HL-60 (cell line): ENCODE measurements at regions not wholly inside any gene's neighbourhood (a gene's known extent, or its start where the extent isn't known, plus 50 kb on each side); places are given as distances from the start of the nearest gene placed in this dataset.

ENCODE experiments used
- DNase-seq, 2 experiments: peaks; one replicate each; pipeline ENCODE4 v3.0.0-alpha.2; 2010 to 2020; ENCODE audit warnings: low read depth in 1 of 2, low spot score in 1 of 2
- H3K27ac ChIP-seq: fragments of 250-450 bp; sonication (Bioruptor Pico); replicated peaks from 2 replicates; pipeline ENCODE4 v1.5.1; 2020; ENCODE audit warnings: mild to moderate bottlenecking, moderate library complexity
- H3K27me3 ChIP-seq: fragments of 250-450 bp; sonication (Bioruptor Pico); 2 replicates; pipeline ENCODE4 v1.5.1; 2021; ENCODE audit warnings: mild to moderate bottlenecking, moderate library complexity; ENCODE audit not compliant: insufficient read depth, poor library complexity, severe bottlenecking
- H3K4me3 ChIP-seq: replicated peaks from 2 replicates; pipeline ENCODE4 v1.5.1; 2011; ENCODE audit warnings: mild to moderate bottlenecking, control low read depth, low read length; ENCODE audit not compliant: insufficient read depth
- GABPA ChIP-seq: IDR thresholded peaks from 2 replicates; pipeline ENCODE4 v1.6.1; 2012; ENCODE audit warnings: low read depth
- POLR2AphosphoS5 ChIP-seq: IDR thresholded peaks from 2 replicates; pipeline ENCODE4 v1.6.1; 2012; ENCODE audit warnings: low read depth
- SPI1 ChIP-seq: IDR thresholded peaks from 2 replicates; pipeline ENCODE4 v1.6.1; 2012; ENCODE audit warnings: low read depth, mild to moderate bottlenecking, borderline replicate concordance
- TF ChIP-seq, protein P1 (sequence below): IDR thresholded peaks from one replicate; pipeline ENCODE4 v1.5.1; 2011; ENCODE audit warnings: low read length, control low read depth, inconsistent platforms; ENCODE audit not compliant: insufficient read depth
- TF ChIP-seq, protein P2 (sequence below): IDR thresholded peaks from 2 replicates; pipeline ENCODE4 v1.6.1; 2012; ENCODE audit warnings: low read depth; ENCODE audit not compliant: insufficient replicate concordance

GRCh38 chr21:29236201-29236600 is 62.5 kb upstream of the BACH1 start:
- no peak overlapping the region for H3K4me3 ChIP-seq
- no peak overlapping the region for H3K27ac ChIP-seq
- TF ChIP-seq, protein P1, sequence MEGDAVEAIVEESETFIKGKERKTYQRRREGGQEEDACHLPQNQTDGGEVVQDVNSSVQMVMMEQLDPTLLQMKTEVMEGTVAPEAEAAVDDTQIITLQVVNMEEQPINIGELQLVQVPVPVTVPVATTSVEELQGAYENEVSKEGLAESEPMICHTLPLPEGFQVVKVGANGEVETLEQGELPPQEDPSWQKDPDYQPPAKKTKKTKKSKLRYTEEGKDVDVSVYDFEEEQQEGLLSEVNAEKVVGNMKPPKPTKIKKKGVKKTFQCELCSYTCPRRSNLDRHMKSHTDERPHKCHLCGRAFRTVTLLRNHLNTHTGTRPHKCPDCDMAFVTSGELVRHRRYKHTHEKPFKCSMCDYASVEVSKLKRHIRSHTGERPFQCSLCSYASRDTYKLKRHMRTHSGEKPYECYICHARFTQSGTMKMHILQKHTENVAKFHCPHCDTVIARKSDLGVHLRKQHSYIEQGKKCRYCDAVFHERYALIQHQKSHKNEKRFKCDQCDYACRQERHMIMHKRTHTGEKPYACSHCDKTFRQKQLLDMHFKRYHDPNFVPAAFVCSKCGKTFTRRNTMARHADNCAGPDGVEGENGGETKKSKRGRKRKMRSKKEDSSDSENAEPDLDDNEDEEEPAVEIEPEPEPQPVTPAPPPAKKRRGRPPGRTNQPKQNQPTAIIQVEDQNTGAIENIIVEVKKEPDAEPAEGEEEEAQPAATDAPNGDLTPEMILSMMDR, result no peak
- TF ChIP-seq, protein P2, sequence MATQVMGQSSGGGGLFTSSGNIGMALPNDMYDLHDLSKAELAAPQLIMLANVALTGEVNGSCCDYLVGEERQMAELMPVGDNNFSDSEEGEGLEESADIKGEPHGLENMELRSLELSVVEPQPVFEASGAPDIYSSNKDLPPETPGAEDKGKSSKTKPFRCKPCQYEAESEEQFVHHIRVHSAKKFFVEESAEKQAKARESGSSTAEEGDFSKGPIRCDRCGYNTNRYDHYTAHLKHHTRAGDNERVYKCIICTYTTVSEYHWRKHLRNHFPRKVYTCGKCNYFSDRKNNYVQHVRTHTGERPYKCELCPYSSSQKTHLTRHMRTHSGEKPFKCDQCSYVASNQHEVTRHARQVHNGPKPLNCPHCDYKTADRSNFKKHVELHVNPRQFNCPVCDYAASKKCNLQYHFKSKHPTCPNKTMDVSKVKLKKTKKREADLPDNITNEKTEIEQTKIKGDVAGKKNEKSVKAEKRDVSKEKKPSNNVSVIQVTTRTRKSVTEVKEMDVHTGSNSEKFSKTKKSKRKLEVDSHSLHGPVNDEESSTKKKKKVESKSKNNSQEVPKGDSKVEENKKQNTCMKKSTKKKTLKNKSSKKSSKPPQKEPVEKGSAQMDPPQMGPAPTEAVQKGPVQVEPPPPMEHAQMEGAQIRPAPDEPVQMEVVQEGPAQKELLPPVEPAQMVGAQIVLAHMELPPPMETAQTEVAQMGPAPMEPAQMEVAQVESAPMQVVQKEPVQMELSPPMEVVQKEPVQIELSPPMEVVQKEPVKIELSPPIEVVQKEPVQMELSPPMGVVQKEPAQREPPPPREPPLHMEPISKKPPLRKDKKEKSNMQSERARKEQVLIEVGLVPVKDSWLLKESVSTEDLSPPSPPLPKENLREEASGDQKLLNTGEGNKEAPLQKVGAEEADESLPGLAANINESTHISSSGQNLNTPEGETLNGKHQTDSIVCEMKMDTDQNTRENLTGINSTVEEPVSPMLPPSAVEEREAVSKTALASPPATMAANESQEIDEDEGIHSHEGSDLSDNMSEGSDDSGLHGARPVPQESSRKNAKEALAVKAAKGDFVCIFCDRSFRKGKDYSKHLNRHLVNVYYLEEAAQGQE, result no peak
- TF ChIP-seq SPI1 (no peak), POLR2AphosphoS5 (no peak), GABPA (no peak)
- DNase-seq, result no peak
- no peaks in the 10 kb centered on the region for H3K27me3 ChIP-seq

DNA sequence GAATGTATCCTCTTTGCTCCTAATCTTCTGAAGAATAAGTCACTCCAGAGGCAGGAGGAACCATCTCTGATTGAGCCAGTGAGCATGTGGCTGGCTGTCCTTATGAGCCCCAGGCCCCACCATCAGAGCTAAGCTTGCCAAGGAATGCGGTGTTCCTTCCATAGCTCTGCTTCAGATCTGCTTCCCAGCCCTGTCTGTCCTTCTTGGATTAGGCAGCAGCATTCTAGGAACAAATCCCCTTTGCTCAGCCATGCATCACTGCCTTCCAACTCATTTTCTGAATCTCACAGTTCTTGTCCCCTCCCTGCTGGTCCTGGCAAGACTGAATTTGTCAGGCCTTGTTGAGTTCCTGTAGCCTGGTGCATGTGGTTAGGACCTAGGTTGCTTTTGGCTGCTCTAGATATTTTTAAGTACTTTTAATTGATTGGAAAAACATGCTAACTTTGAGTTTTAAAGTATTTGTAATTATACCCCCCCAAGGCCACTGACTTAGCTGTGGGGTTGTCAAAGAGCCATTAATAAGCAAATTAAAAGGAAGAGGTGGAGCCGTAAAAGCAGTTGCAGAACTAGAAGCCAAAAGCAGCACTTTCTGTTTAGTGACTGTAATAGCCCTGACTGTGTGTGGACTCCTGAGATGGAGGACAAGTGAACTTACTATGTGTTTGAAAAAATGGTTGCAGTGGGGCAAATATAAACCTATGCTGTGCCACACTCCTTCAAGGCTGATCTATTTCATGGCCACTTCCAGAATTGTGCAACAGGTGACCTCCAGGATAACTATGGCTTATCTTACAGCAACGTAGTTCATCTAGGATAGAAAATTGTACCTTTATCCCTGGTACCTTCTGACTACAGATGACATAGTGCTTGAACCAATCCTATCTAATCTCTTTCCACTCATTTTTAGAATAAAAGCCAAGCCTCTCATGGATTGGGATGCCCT is 61.3 kb upstream of the BACH1 start:
- no peak for DNase-seq
- Histone ChIP-seq H3K27me3 (no peaks in the 10 kb centered on the region), H3K27ac (no peak overlapping the region), H3K4me3 (no peak overlapping the region)
- TF ChIP-seq POLR2AphosphoS5 (no peak), SPI1 (no peak), GABPA (no peak)
- TF ChIP-seq, protein P2, result no peak
- TF ChIP-seq, protein P1, result no peak

DNA sequence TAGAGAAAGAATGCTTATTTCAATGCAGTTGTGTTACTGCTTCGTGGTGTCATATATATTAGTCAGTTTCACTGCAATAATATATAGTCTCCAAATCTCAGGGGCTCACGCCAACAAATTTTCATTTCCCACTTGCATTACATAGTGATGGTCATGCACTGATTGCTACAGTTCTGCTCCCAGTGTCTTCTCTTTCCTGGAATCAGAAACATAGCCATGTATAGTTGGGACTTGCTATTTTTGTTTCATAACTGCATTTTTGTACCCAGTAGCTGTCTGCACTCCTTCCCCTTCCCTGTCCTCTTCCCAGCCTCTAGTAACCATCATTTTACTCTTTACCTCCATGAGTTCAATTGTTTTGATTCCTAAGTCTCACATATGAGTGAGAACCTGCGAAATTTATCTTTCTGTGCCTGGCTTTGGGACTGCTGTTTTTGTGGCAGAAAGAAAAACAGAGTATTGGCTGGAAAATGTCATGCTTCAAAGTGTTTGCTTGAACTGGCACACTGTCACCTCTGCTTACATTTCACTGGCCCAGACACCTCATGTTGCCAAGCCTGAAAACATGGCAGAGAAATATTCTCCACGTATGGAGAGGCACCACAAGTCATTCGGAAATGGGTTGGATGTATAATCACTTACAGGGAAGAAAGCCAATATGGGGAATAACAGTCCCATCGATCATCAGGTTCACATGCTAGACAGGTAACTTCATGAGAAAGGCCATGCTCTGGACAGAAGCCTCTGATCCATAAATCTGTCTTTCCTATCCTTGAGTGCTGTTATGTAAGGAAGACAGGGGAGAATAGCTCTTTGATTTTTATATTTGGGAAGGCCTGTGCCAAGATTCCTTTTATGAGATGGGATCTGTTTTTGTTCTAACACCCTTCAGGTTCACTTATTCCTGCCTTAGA is 60.4 kb upstream of the BACH1 start:
- TF ChIP-seq GABPA, result no peak
- TF ChIP-seq, protein P1, result no peak
- no peak for TF ChIP-seq SPI1
- TF ChIP-seq POLR2AphosphoS5, result no peak
- TF ChIP-seq, protein P2, result no peak
- H3K27me3 ChIP-seq, result no peaks in the 10 kb centered on the region

More for the DNA sequence above, 60.4 kb upstream of the BACH1 start:
- DNase-seq, result no peak
- Histone ChIP-seq H3K4me3 (no peak overlapping the region), H3K27ac (no peak overlapping the region)
